ENCODE measurements at regions not wholly inside any gene's neighbourhood (a gene's known extent, or its start where the extent isn't known, plus 50 kb on each side); places are given as distances from the start of the nearest gene placed in this dataset.

DNA sequence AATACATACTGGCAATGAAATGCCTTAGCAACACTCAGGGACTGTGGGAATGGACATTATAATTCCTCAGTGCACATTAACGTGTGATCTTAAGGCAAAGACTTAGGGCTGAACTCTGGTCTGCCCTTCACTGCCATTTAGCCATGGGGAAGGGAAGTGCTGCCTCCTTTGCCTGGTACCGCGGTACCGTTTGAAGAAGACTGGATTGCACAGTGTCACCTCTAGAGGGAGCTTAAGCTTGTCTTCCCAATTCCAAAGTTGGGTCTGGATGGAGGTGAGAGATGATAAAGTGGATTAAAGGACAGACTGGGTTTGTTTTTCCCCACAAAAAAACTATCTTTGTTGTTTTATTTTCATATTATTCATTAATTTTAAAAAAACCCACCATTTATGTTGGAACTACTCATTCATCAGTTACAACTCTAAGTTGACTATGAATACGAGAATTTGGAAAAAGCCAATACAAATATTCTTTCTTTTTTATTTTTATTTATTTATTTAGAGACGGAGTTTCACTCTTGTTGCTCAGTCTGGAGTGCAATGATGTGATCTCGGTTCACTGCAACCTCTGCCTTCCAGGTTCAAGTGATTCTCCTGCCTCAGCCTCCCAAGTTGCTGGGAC lies 60.0 kb upstream of the SYN2 start:
- no peak overlapping the region for H3K4me3 ChIP-seq (ENCODE audit: control insufficient read depth, low read depth, low read length)
- TF ChIP-seq, protein P1, sequence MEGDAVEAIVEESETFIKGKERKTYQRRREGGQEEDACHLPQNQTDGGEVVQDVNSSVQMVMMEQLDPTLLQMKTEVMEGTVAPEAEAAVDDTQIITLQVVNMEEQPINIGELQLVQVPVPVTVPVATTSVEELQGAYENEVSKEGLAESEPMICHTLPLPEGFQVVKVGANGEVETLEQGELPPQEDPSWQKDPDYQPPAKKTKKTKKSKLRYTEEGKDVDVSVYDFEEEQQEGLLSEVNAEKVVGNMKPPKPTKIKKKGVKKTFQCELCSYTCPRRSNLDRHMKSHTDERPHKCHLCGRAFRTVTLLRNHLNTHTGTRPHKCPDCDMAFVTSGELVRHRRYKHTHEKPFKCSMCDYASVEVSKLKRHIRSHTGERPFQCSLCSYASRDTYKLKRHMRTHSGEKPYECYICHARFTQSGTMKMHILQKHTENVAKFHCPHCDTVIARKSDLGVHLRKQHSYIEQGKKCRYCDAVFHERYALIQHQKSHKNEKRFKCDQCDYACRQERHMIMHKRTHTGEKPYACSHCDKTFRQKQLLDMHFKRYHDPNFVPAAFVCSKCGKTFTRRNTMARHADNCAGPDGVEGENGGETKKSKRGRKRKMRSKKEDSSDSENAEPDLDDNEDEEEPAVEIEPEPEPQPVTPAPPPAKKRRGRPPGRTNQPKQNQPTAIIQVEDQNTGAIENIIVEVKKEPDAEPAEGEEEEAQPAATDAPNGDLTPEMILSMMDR (IDR thresholded peaks at IDR 0.05; ENCODE audit: control insufficient read depth, insufficient read depth, low read depth, low read length, missing control alignments), result peak; percentile 62
- DNase-seq (ENCODE audit: low read depth), result no peak

DNA sequence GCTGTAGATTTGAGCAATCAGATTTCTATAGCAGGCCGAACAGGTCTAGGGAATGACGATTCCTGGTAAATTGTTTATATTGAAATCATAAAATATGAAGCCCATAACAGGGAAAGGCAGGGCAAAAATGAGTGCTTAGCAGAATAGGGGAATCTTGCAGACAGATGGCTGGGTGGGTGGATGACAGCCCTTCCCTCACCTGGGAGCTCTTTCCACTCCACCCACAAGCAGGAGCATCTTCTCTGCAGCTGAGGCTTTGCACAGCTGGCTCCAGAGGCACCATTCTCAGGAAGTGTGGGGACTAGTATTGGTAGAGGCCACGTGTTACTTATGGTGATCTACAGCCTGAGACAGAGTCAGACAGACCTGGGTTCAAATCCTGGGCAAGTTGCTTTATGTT lies 55.9 kb upstream of the SYN2 start:
- H3K4me3 ChIP-seq (ENCODE audit: control insufficient read depth, low read depth, low read length), result no peak overlapping the region
- DNase-seq (ENCODE audit: low read depth), result no peak
- TF ChIP-seq, protein P1 (IDR thresholded peaks at IDR 0.05; ENCODE audit: control insufficient read depth, insufficient read depth, low read depth, low read length, missing control alignments), result no peak

DNA sequence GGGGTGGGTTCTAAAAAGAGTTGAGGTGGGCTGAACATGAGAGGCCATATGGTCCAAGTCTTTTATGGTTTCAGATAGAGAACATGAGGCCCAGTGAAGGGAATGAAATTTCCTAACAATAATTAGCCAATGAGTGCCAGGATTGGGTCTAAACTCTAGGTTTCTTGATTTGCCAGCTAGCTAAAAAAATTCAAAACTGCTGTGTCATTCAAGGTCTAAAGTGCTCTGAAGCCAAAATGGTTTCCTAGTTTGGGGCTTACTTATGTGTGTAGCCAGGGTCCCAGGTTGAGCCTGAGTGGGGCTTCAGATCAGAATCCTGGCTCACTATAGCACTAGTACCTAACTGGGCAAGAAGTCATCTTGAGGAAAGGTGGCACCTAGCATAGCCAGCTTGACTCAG lies 55.3 kb upstream of the SYN2 start:
- H3K4me3 ChIP-seq (ENCODE audit: control insufficient read depth, low read depth, low read length), result no peak overlapping the region
- DNase-seq (ENCODE audit: low read depth), result no peak
- TF ChIP-seq, protein P1 (IDR thresholded peaks at IDR 0.05; ENCODE audit: control insufficient read depth, insufficient read depth, low read depth, low read length, missing control alignments), result no peak

DNA sequence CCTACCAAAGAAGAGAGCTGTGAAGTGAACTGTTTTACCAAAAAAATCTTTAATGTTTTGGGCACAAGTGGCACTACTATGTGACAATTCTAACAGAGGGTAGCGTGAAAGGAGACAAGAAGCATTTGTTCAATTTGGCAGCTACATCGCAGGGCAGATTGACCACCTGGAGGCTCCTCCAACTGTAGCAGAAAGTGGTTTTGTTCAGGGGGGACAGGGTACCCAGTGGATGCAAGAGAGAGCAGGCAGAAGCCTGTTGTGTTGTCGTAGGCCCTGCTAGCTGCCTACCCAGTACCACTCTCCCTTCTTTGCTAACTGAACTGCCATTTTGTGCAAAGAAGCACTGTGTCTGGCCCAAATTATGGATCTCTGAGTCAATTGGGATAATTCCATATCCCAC lies 54.8 kb upstream of the SYN2 start:
- TF ChIP-seq, protein P1 (IDR thresholded peaks at IDR 0.05; ENCODE audit: control insufficient read depth, insufficient read depth, low read depth, low read length, missing control alignments), result no peak
- DNase-seq (ENCODE audit: low read depth), result no peak
- no peak overlapping the region for H3K4me3 ChIP-seq (ENCODE audit: control insufficient read depth, low read depth, low read length)

DNA sequence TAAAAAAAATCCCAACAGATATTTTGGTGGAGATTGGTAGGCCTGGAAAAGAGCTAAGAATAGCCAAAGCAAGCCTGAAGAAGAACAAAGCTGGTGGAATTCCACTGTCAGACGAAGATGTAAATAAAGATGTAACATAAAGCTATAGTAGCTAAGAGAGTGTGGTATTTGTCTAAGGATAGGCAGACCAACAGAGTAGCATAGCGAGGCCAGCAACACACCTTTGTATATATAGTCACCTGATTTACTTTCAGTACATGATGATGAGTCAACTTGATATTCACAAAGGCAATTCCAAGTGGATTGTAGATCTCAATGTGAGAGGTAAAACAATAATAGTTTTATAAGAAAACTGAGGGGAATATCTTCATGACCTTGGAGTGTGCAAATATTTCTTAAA lies 53.6 kb upstream of the SYN2 start:
- TF ChIP-seq, protein P1 (IDR thresholded peaks at IDR 0.05; ENCODE audit: control insufficient read depth, insufficient read depth, low read depth, low read length, missing control alignments), result no peak
- no peak for DNase-seq (ENCODE audit: low read depth)
- H3K4me3 ChIP-seq (ENCODE audit: control insufficient read depth, low read depth, low read length), result no peak overlapping the region

DNA sequence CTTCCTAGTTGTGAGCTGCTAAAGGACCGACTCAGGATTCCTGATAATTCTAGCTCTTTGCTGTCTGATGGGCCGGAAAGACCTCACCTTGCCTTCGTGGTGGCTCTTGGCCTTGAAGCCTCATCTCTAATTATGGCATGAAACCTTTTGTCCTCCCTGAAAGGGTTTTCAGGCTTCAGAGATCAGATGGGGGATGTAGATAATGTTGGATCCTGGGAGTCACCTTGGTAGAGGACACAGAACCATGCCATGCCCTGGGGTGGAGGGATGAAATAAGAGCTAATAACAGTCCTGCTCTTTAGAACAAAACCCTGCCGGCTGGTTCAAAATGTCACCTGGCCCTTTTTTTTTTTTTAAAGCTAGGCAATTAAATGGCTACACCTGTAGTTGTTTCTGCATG lies 50.8 kb upstream of the SYN2 start:
- TF ChIP-seq, protein P1 (IDR thresholded peaks at IDR 0.05; ENCODE audit: control insufficient read depth, insufficient read depth, low read depth, low read length, missing control alignments), result no peak
- H3K4me3 ChIP-seq (ENCODE audit: control insufficient read depth, low read depth, low read length), result no peak overlapping the region
- DNase-seq (ENCODE audit: low read depth), result no peak

DNA sequence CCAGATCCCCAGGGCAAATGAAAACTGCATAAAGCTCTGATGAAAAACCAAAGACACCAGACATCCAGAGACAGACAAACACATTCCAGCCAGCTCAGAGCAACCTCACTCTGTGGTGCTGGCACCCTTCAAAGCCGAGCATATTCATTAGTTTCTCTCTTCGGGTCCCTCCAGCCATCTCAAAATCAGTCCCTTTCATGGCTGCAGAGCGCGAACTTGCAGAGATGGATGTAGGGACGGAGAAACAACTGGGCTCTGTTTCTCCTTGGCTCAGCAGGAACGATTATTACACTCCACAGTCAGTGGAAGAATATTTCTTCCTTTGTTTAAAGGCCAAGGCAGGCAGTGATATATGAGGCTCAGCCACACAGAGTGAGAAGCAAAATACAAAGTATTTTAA lies 50.4 kb upstream of the SYN2 start:
- DNase-seq (ENCODE audit: low read depth), result no peak
- TF ChIP-seq, protein P1 (IDR thresholded peaks at IDR 0.05; ENCODE audit: control insufficient read depth, insufficient read depth, low read depth, low read length, missing control alignments), result no peak
- no peak overlapping the region for H3K4me3 ChIP-seq (ENCODE audit: control insufficient read depth, low read depth, low read length)

Measured in AG09309 (cell line).